Fibroblast of lung (primary cell): ENCODE measurements at regions not wholly inside any gene's neighbourhood (a gene's known extent, or its start where the extent isn't known, plus 50 kb on each side); places are given as distances from the start of the nearest gene placed in this dataset.

Experiments
- CTCF ChIP-seq, 2 donors: IDR thresholded peaks in 1 of 2; conservative IDR thresholded peaks in 1 of 2; 1 replicate in 1 of 2; 2 replicates in 1 of 2; pipeline ENCODE4 v1.5.1; 2011 to 2012; ENCODE audit warnings: low read length in 2 of 2, control low read depth in 1 of 2, inconsistent platforms in 1 of 2, low read depth in 1 of 2, mild to moderate bottlenecking in 1 of 2
- EZH2 ChIP-seq: IDR thresholded peaks from 2 replicates; pipeline ENCODE4 v1.5.1; 2012; ENCODE audit warnings: low read length, control low read depth, mild to moderate bottlenecking; ENCODE audit errors: missing control alignments

DNA sequence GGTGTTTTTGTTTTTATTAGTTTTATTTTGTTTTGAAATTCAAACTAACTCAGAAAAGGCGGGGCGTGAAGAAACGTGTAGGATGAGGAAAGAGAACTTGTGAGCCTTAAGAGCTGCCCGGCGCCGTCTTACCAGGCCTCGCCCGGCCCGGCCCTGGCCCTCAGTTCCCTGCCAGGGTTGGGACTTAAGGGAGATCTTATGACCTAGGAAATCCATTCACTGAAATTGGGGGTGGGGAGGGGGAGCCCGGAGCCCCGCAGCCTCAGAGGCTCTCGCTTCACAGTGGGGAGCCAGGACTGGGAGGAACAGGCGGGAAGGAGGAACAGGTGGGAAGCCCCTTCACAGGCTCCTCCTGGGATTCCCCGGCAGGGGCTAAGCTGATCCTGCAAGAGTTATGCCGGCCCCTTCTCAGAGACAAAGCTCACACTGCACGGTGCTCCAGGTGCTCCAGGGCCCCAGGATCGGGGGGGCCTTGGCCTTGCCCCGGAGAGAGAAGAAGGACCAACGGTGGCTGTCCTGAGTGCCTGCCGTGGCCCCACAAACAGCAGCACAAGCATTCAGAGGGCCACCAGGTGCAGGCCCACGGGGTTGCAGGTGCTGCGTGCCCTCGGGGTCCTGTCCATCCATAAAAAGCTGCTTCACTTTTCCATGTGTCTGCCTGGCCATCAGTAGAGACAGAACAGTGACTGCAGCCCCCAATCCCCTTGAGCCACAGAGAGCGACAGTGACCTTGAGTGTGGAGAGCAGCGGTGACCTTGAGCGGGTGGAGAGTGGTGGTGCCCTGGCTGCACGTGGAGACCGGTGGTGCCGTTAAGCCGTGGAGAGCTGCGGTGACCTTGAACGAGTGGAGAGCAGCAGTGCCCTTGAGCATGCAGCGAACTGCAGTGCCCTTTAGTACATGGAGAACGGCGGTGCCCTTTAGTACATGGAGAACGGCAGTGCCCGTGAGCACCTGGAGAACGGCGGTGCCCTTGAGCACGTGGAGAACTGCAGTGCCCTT lies 152.7 kb downstream of the DLL1 start:
- no peak for TF ChIP-seq CTCF (conservative IDR thresholded peaks at IDR 0.05 in 1 of 2, IDR thresholded peaks at IDR 0.05 in 1 of 2; ENCODE audit: low read depth in 1 of 2, low read length in 2 of 2)
- no peak for TF ChIP-seq EZH2
